22Rv1 (cell line): ENCODE measurements at regions not wholly inside any gene's neighbourhood (a gene's known extent, or its start where the extent isn't known, plus 50 kb on each side); places are given as distances from the start of the nearest gene placed in this dataset.

Experiments used
- H3K27ac ChIP-seq: fragments of 450-650 bp; 2 replicates; pipeline ENCODE4 v1.5.1; 2017
- ZFX ChIP-seq: fragments of 450-650 bp; IDR thresholded peaks from 2 replicates; pipeline ENCODE4 v1.6.1; 2017; ENCODE audit warnings: antibody characterized with exemption, borderline replicate concordance
- TF ChIP-seq, protein P1 (sequence below): fragments of 450-650 bp; IDR thresholded peaks from 2 replicates; pipeline ENCODE4 v1.5.1; 2017; ENCODE audit warnings: mild to moderate bottlenecking

DNA sequence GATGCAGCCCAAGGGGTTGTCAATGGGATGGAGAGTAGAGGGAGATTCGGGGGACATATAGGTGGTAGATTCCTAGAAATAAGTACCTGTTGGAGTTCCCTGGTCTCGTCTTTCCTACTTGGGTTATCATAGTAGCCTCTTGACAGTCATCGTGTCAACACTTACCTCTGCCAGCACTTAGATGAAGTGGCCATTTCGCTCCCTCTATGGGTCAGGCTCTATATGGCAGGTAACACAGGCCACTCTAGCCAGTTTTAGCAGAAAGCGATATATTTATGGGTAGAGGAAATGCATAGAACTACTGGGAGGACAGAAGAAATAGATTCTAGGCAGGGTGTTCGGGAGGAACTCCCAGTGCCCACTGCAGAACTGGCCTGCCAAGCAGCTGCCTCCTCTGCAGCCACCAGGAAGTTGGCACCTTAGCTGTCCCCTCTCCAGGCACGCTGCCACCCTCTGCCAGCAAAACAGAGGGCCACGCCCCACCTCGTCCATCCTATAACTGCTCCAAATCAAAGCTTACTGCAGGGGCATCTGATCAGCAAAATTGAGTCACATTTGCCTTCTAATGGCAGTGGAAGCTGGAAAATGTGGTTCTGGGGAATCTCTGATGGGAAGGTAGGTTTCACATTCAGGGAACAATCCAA, 181.3 kb downstream of the INSIG2 start:
- H3K27ac ChIP-seq, result no peak overlapping the region
- TF ChIP-seq, protein P1, sequence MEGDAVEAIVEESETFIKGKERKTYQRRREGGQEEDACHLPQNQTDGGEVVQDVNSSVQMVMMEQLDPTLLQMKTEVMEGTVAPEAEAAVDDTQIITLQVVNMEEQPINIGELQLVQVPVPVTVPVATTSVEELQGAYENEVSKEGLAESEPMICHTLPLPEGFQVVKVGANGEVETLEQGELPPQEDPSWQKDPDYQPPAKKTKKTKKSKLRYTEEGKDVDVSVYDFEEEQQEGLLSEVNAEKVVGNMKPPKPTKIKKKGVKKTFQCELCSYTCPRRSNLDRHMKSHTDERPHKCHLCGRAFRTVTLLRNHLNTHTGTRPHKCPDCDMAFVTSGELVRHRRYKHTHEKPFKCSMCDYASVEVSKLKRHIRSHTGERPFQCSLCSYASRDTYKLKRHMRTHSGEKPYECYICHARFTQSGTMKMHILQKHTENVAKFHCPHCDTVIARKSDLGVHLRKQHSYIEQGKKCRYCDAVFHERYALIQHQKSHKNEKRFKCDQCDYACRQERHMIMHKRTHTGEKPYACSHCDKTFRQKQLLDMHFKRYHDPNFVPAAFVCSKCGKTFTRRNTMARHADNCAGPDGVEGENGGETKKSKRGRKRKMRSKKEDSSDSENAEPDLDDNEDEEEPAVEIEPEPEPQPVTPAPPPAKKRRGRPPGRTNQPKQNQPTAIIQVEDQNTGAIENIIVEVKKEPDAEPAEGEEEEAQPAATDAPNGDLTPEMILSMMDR, result peak; percentile 11; the same call in 1 of the 2 replicates
- TF ChIP-seq ZFX, result no peak

DNA sequence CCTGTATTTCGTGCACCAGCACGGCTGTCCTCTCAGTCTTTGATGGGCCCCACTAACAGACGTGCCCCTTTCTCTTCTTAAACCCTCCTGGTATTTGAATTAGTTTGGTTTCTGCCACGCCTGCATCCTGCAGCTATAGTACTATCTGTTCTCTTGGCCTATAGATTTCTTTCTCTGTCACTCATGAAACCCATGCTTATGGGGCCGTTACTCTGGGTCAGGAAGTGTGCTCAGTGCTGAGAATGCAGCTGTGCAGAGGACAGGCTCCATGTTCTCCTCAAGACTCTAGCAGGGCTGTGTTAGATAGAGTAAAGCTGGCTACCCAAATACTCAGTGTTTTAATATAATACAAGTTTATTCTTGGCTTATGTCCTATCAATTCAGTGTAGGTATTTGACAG, 180.0 kb downstream of the INSIG2 start:
- H3K27ac ChIP-seq, result no peak overlapping the region
- TF ChIP-seq, protein P1, result no peak
- no peak for TF ChIP-seq ZFX

DNA sequence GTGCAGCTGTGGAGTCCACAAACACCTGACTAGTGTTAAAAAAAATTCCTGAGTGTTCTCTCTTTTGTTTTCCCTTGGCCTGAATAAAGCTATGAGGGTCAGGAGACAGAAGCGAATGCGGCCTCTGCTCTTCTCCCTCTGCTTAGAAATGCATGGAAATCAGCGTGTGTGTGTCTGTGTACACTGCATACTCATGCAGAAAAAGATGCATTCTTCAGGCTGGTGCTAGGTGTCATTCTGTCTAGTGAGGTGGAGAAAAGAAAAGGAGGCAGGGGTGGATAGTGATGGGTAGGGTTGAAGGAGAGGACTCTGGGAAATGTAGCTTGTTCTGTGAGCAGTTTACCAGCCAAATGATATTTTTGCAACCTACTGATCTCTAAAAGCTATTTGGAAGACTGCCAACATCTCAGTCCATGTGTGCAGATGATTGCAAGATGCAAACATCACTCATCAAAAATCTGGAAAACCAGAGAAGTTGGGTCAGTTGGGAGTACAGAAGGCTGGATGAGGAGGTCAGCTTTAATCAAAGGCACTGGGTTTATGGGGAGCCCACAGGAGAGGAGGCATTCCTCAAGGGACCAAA, 177.7 kb downstream of the INSIG2 start:
- TF ChIP-seq, protein P1, result no peak
- no peak for TF ChIP-seq ZFX
- no peak overlapping the region for H3K27ac ChIP-seq

DNA sequence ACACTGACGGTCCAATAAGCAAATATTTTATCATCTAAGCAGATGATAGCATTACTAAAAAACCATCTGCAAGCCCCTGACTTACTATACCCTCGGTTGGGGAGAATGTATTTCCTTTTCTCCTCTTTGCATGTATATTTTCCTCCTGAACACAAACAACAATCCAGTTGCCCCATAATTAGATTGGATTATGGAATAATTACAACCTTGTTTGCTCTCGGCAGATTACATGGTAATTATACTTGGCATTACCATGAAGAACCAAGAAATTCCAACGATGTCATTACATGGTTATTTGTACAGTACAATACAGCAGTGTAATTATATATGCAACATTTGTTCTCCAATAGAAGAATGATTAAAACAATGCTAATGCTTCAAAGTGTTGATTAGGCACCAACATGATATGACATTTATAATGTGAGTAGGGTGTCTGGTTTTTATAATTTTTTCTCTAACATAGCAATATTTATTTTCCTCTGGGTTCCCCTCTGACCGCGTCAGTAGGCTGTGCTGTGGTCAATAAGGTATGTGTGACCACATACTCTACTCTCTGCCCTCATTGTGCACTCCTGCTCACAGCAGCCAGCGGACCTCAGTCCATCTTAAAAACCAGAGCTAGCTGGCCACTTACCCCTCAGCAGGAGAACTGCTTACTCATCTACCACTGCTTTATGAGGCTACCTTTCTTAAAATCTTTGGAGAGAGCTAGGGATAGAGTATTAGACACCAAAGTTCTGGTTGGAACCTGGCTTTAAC, 176.1 kb downstream of the INSIG2 start:
- H3K27ac ChIP-seq, result no peak overlapping the region
- TF ChIP-seq ZFX, result no peak
- TF ChIP-seq, protein P1, result no peak

DNA sequence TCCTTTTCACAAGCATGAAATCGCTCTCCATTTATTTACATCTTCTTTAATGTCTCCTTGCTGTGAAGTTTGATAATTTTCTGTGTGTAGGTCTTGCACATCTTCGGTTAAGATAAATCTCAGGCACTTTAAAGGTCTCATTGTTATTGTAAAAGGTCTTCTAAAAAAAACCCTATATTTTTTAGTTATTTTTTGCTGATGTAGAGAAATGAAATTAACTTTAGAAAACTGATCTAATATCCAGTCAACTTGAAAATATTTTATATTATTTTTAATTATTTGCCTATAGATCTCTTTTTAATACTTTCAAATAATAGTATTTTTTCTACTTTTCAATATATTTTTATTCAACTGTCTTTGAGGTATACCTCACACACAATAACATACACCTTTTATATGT, 169.4 kb downstream of the INSIG2 start:
- TF ChIP-seq ZFX, result no peak
- TF ChIP-seq, protein P1, result no peak
- H3K27ac ChIP-seq, result no peak overlapping the region

DNA sequence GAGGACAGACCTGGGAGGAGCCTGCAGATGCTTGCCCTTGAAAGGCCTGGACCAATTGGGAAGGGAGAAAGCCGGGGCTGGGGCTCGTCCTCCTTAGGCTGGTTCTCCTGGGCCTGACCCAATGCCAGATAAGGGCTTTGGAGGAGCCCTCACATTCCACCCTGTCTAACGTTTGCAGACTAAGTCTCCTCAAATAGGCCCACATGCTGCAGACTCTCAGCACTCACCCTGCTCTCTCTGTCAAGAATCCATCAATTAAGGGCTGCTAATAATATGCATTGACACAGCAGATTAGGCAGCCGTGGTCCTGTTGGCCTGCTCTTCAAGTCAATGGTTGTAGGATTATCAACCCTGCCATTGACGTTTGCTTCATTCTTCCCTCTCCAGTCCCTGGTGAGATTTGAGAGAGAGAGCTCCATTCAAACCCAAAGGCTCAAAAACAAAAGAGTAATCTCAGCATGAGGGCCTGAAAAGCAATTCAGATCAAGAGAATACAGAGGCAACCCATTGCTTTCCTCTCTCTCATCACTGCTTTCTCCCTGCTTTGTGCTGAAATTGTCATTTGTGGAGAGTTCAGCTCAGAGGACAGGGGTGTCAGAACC, 167.6 kb downstream of the INSIG2 start:
- no peak overlapping the region for H3K27ac ChIP-seq
- TF ChIP-seq, protein P1, result no peak
- TF ChIP-seq ZFX, result no peak
